DND-41 (cell line): ENCODE measurements at regions not wholly inside any gene's neighbourhood (a gene's known extent, or its start where the extent isn't known, plus 50 kb on each side); places are given as distances from the start of the nearest gene placed in this dataset.

ENCODE experiments used
- ATAC-seq: fragments of 200-7000 bp; cut with Tn5 transposase; 3 replicates; pipeline ENCODE4 v1.9.1; 2021; ENCODE audit warnings: low read depth; ENCODE audit not compliant: insufficient read depth
- DNase-seq: peaks from one replicate; pipeline ENCODE4 v3.0.0-alpha.2; 2020
- H2AFZ ChIP-seq: 2 replicates; pipeline ENCODE4 v1.6.0; 2012; ENCODE audit warnings: low read depth, low read length
- H3K27ac ChIP-seq: 2 replicates; pipeline ENCODE4 v1.5.1; 2012; ENCODE audit warnings: low read length, inconsistent platforms
- H3K27me3 ChIP-seq: fragments of 200-600 bp; sonication (generic); 2 replicates; pipeline ENCODE4 v1.6.0; 2012; ENCODE audit warnings: low read length, mild to moderate bottlenecking, inconsistent platforms; ENCODE audit not compliant: insufficient read depth, poor library complexity
- H3K36me3 ChIP-seq: 2 replicates; pipeline ENCODE4 v1.5.1; 2012; ENCODE audit warnings: low read length, inconsistent platforms; ENCODE audit not compliant: insufficient read depth
- H3K4me1 ChIP-seq: 2 replicates; pipeline ENCODE4 v1.5.1; 2012; ENCODE audit warnings: mild to moderate bottlenecking, low read length; ENCODE audit not compliant: insufficient read depth
- H3K4me2 ChIP-seq: 2 replicates; pipeline ENCODE4 v1.6.0; 2012; ENCODE audit warnings: mild to moderate bottlenecking, moderate library complexity, low read length, inconsistent platforms; ENCODE audit not compliant: insufficient read depth
- H3K4me3 ChIP-seq, 2 experiments: fragments of 200-600 bp in 1 of 2; shearing (Covaris generic) in 1 of 2; 2 replicates each; pipeline ENCODE4 v1.5.1; 2012 to 2016; ENCODE audit warnings: inconsistent platforms in 2 of 2, low read length in 2 of 2, mild to moderate bottlenecking in 2 of 2, low read depth in 1 of 2, moderate library complexity in 1 of 2
- H3K79me2 ChIP-seq: 2 replicates; pipeline ENCODE4 v1.6.0; 2012; ENCODE audit warnings: low read length, inconsistent platforms; ENCODE audit not compliant: insufficient read depth
- H3K9ac ChIP-seq: 2 replicates; pipeline ENCODE4 v1.6.0; 2012; ENCODE audit warnings: low read depth, mild to moderate bottlenecking, inconsistent platforms, low read length, moderate library complexity
- H3K9me3 ChIP-seq: 2 replicates; pipeline ENCODE4 v1.5.1; 2012; ENCODE audit warnings: low read length, moderate library complexity, mild to moderate bottlenecking, inconsistent platforms; ENCODE audit not compliant: insufficient read depth, severe bottlenecking
- H4K20me1 ChIP-seq: 2 replicates; pipeline ENCODE4 v1.6.0; 2012; ENCODE audit warnings: low read length; ENCODE audit not compliant: insufficient read depth
- CTCF ChIP-seq: IDR thresholded peaks from 2 replicates; pipeline ENCODE4 v1.5.1; 2012; ENCODE audit warnings: borderline replicate concordance, low read length, moderate library complexity, mild to moderate bottlenecking; ENCODE audit not compliant: poor library complexity, severe bottlenecking; ENCODE audit errors: extremely low read depth
- EZH2 ChIP-seq: IDR thresholded peaks from 3 replicates; pipeline ENCODE4 v1.6.1; 2012; ENCODE audit warnings: borderline replicate concordance, low read depth, mild to moderate bottlenecking, moderate library complexity, low read length, inconsistent platforms; ENCODE audit not compliant: severe bottlenecking

GRCh38 chr12:127074161-127074560, 1192.8 kb upstream of the TMEM132C start:
- TF ChIP-seq CTCF, result no peak
- TF ChIP-seq EZH2, result no peak

GRCh38 chr12:127075981-127076380, 1191.0 kb upstream of the TMEM132C start:
- no peak for ATAC-seq
- H3K4me2 ChIP-seq, result no peak overlapping the region
- no peak overlapping the region for H3K4me3 ChIP-seq
- no peaks in the 10 kb centered on the region for H3K27me3 ChIP-seq
- no peaks in the 10 kb centered on the region for H3K79me2 ChIP-seq
- no peak overlapping the region for H3K27ac ChIP-seq
- H3K4me1 ChIP-seq, result no peaks in the 10 kb centered on the region
- no peak overlapping the region for H3K9ac ChIP-seq
- no peaks in the 10 kb centered on the region for H4K20me1 ChIP-seq
- TF ChIP-seq EZH2 (no peak), CTCF (no peak)
- H3K9me3 ChIP-seq, result no peaks in the 10 kb centered on the region
- H2AFZ ChIP-seq, result no peak overlapping the region
- no peak for DNase-seq
- H3K36me3 ChIP-seq, result no peaks in the 10 kb centered on the region

More at GRCh38 chr12:127074161-127074560, 1192.8 kb upstream of the TMEM132C start:
- ATAC-seq (no peak), DNase-seq (no peak)
- Histone ChIP-seq H3K4me1 (no peaks in the 10 kb centered on the region), H3K27me3 (no peaks in the 10 kb centered on the region), H3K36me3 (no peaks in the 10 kb centered on the region), H3K4me2 (no peak overlapping the region), H3K4me3 (no peak overlapping the region), H3K79me2 (no peaks in the 10 kb centered on the region), H2AFZ (no peak overlapping the region), H4K20me1 (no peaks in the 10 kb centered on the region), H3K9me3 (no peaks in the 10 kb centered on the region), H3K9ac (no peak overlapping the region), H3K27ac (no peak overlapping the region)

- H2AFZ ChIP-seq, result no peak overlapping the region
- no peak for DNase-seq
- H3K4me2 ChIP-seq, result no peak overlapping the region
- no peak overlapping the region for H3K9ac ChIP-seq
- H3K36me3 ChIP-seq, result no peaks in the 10 kb centered on the region
- no peaks in the 10 kb centered on the region for H3K9me3 ChIP-seq
- no peak overlapping the region for H3K27ac ChIP-seq
- no peaks in the 10 kb centered on the region for H3K27me3 ChIP-seq
- no peak for TF ChIP-seq CTCF
- no peak for TF ChIP-seq EZH2
- H3K79me2 ChIP-seq, result no peaks in the 10 kb centered on the region
- no peak for ATAC-seq
- peaks cover under 1% of the 10 kb centered on the region; the same call in 1 of the 2 replicates for H3K4me1 ChIP-seq
- H4K20me1 ChIP-seq, result no peaks in the 10 kb centered on the region
- no peak overlapping the region for H3K4me3 ChIP-seq
These were observed 1189.5 kb upstream of the TMEM132C start for GRCh38 chr12:127077262-127078045.
